HL-60 (cell line): ENCODE measurements at regions not wholly inside any gene's neighbourhood (a gene's known extent, or its start where the extent isn't known, plus 50 kb on each side); places are given as distances from the start of the nearest gene placed in this dataset.
"Not testable (repeated sequence)": the region's sequence is repeated elsewhere in the genome, so short reads cannot be mapped to it uniquely, and the experiment has no call there.

ENCODE experiments used
- DNase-seq, 2 experiments: peaks; one replicate each; pipeline ENCODE4 v3.0.0-alpha.2; 2010 to 2020; ENCODE audit warnings: low read depth in 1 of 2, low spot score in 1 of 2
- H3K27ac ChIP-seq: fragments of 250-450 bp; sonication (Bioruptor Pico); replicated peaks from 2 replicates; pipeline ENCODE4 v1.5.1; 2020; ENCODE audit warnings: mild to moderate bottlenecking, moderate library complexity
- H3K27me3 ChIP-seq: fragments of 250-450 bp; sonication (Bioruptor Pico); 2 replicates; pipeline ENCODE4 v1.5.1; 2021; ENCODE audit warnings: mild to moderate bottlenecking, moderate library complexity; ENCODE audit not compliant: insufficient read depth, poor library complexity, severe bottlenecking
- H3K4me3 ChIP-seq: replicated peaks from 2 replicates; pipeline ENCODE4 v1.5.1; 2011; ENCODE audit warnings: mild to moderate bottlenecking, control low read depth, low read length; ENCODE audit not compliant: insufficient read depth
- GABPA ChIP-seq: IDR thresholded peaks from 2 replicates; pipeline ENCODE4 v1.6.1; 2012; ENCODE audit warnings: low read depth
- POLR2AphosphoS5 ChIP-seq: IDR thresholded peaks from 2 replicates; pipeline ENCODE4 v1.6.1; 2012; ENCODE audit warnings: low read depth
- SPI1 ChIP-seq: IDR thresholded peaks from 2 replicates; pipeline ENCODE4 v1.6.1; 2012; ENCODE audit warnings: low read depth, mild to moderate bottlenecking, borderline replicate concordance
- TF ChIP-seq, protein P1 (sequence below): IDR thresholded peaks from 2 replicates; pipeline ENCODE4 v1.6.1; 2012; ENCODE audit warnings: low read depth; ENCODE audit not compliant: insufficient replicate concordance
- TF ChIP-seq, protein P2 (sequence below): IDR thresholded peaks from one replicate; pipeline ENCODE4 v1.5.1; 2011; ENCODE audit warnings: low read length, control low read depth, inconsistent platforms; ENCODE audit not compliant: insufficient read depth

DNA sequence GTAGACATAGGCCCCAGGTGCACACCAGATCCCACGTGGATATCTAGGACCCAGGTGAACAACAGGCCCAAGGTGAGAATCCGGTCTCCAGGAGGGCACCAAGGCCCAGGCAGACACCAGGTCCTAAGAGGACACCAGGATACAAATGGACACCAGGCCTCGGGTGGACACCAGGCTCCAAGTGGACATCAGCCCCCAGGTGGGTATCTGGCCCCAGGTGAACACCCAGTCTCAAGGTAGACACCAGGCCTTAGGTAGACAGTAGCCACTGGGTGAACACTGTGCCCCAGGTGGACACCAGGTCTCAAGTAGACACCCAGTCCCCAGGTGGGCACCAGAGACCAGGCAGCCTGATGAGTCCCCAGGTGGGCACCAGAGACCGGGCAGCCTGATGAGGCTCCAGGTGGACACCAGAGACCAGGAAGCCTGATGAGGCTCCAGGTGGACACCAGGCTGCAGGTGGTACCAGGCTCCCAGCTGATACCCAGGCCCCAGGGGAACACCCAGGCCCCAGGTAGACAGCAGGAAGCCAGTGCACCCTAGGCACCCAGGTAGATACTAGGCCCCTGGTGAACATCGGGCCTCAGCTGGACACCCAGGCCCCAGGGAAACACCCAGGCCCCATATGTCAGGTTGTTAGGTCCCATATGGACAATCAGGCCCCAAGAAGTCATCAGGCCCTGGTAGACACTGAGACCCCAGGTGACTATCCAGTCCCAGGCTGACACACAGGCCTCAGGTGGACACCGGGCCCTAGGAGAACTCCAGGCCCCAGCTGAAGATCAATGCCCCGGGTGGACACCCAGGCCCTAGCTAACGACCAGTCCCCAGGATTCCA lies 55.1 kb upstream of the SEPTIN5 start:
- Histone ChIP-seq H3K27me3 (no peaks in the 10 kb centered on the region), H3K4me3 (no peak overlapping the region), H3K27ac (no peak overlapping the region)
- TF ChIP-seq POLR2AphosphoS5 = no peak
- DNase-seq = no peak

DNA sequence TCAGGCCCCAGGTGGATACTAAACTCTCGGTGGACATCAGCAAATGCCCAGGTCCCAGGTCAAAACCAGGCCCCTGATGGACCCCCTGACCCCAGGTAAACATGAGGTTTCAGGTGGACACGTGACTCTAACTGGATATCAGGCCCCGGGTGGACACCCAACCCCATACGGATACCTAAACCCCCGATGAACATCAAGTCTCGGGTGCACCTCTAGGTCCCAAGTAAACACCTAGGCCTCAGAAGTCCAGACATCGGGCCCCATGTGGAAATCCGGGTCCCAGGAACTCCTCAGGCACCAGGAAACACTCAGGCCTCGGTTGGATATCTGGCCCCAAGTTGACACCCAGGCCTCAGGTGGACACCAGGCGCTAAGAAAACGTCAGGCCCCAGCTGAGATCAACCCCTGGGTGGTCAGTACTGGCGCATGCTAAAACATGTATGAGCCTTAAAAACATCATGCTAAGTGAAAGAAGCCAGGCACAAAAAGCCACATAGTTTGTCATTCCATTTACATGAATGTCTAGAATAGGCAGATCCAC lies 54.4 kb upstream of the SEPTIN5 start:
- no peak for DNase-seq
- TF ChIP-seq SPI1 = no peak
- TF ChIP-seq, protein P1, sequence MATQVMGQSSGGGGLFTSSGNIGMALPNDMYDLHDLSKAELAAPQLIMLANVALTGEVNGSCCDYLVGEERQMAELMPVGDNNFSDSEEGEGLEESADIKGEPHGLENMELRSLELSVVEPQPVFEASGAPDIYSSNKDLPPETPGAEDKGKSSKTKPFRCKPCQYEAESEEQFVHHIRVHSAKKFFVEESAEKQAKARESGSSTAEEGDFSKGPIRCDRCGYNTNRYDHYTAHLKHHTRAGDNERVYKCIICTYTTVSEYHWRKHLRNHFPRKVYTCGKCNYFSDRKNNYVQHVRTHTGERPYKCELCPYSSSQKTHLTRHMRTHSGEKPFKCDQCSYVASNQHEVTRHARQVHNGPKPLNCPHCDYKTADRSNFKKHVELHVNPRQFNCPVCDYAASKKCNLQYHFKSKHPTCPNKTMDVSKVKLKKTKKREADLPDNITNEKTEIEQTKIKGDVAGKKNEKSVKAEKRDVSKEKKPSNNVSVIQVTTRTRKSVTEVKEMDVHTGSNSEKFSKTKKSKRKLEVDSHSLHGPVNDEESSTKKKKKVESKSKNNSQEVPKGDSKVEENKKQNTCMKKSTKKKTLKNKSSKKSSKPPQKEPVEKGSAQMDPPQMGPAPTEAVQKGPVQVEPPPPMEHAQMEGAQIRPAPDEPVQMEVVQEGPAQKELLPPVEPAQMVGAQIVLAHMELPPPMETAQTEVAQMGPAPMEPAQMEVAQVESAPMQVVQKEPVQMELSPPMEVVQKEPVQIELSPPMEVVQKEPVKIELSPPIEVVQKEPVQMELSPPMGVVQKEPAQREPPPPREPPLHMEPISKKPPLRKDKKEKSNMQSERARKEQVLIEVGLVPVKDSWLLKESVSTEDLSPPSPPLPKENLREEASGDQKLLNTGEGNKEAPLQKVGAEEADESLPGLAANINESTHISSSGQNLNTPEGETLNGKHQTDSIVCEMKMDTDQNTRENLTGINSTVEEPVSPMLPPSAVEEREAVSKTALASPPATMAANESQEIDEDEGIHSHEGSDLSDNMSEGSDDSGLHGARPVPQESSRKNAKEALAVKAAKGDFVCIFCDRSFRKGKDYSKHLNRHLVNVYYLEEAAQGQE = no peak
- TF ChIP-seq, protein P2, sequence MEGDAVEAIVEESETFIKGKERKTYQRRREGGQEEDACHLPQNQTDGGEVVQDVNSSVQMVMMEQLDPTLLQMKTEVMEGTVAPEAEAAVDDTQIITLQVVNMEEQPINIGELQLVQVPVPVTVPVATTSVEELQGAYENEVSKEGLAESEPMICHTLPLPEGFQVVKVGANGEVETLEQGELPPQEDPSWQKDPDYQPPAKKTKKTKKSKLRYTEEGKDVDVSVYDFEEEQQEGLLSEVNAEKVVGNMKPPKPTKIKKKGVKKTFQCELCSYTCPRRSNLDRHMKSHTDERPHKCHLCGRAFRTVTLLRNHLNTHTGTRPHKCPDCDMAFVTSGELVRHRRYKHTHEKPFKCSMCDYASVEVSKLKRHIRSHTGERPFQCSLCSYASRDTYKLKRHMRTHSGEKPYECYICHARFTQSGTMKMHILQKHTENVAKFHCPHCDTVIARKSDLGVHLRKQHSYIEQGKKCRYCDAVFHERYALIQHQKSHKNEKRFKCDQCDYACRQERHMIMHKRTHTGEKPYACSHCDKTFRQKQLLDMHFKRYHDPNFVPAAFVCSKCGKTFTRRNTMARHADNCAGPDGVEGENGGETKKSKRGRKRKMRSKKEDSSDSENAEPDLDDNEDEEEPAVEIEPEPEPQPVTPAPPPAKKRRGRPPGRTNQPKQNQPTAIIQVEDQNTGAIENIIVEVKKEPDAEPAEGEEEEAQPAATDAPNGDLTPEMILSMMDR = no peak
- no peak for TF ChIP-seq POLR2AphosphoS5
- no peak for TF ChIP-seq GABPA
- Histone ChIP-seq H3K4me3 (no peak overlapping the region), H3K27me3 (no peaks in the 10 kb centered on the region), H3K27ac (no peak overlapping the region)

DNA sequence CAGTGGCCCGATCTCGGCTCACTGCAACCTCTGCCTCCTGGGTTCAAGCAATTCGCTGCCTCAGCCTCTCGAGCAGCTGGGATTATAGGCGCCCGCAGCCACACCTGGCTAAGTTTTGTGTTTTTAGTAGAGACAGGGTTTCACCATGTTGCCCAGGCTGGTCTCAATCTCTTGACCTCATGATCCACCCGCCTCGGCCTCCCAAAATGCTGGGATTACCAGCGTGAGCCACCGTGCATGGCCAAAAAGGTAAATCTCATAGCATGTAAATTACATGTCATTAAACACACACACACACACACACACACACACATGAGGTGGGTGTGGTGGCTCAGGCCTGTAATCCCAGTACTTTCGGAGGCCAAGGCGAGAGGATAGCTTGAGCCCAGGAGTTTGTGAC lies 53.7 kb upstream of the SEPTIN5 start:
- DNase-seq, H3K27me3 ChIP-seq, H3K27ac ChIP-seq, H3K4me3 ChIP-seq: not testable (repeated sequence)

DNA sequence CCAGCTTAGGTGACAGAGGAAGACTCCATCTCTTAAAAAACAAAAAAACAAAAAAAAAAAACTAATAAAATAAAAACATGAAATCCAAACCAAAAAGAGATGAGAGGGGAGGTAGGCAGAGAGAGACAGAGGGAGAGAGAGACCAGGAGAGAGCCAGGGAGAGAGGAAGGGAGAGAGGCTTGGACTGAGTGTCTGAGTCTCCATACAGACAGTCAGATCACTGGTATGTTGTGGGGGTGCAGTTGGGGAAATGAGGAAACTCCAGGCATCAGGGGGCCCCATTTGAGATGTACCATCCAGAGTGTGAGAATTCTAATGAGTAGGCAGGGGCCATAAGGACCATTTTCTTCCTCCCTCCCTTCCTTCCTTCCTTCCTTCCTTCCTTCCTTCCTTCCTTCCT lies 53.1 kb upstream of the SEPTIN5 start:
- TF ChIP-seq SPI1 (no peak), POLR2AphosphoS5 (no peak), GABPA (no peak)
- TF ChIP-seq, protein P1 = no peak
- TF ChIP-seq, protein P2 = no peak
- H3K27ac ChIP-seq = no peak overlapping the region

DNA sequence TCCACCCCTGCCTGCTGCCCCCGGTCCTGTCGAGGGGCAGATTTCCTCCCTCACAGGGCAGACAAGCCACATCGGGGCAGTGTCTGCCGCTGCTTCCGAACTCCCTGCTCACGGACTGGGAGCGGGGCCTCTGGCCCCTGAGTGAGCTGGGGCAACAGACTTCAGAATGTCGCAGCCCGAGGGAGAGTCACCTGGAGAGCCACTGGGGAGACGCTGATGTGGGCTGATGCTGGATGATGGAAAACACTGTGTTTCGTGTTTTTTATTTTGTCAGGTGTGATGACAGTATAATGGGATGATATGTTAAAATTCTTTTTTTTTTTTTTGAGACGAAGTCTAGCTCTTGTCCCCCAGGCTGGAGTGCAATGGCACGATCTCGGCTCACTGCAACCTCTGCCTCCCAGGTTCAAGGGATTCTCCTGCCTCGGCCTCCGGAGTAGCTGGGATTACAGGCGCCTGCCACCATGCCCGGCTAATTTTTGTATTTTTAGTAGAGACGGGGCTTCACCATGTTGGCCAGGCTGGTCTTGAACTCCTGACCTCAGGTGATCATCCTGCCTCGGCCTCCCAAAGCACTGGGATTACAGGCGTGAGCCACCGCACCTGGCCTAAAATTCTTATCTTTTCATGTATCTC lies 52.1 kb upstream of the SEPTIN5 start:
- not testable (repeated sequence) for H3K4me3 ChIP-seq, H3K27ac ChIP-seq, H3K27me3 ChIP-seq, DNase-seq

More for the DNA sequence above, 53.1 kb upstream of the SEPTIN5 start:
- Histone ChIP-seq H3K27me3 (no peaks in the 10 kb centered on the region), H3K4me3 (no peak overlapping the region)
- DNase-seq = no peak
